GM21529 (cell line): ENCODE measurements at regions not wholly inside any gene's neighbourhood (a gene's known extent, or its start where the extent isn't known, plus 50 kb on each side); places are given as distances from the start of the nearest gene placed in this dataset.

Experiments used
- ATAC-seq: cut with Tn5 transposase; IDR thresholded peaks from one replicate; pipeline ENCODE4 v1.9.1; 2021; ENCODE audit not compliant: unreplicated experiment

DNA sequence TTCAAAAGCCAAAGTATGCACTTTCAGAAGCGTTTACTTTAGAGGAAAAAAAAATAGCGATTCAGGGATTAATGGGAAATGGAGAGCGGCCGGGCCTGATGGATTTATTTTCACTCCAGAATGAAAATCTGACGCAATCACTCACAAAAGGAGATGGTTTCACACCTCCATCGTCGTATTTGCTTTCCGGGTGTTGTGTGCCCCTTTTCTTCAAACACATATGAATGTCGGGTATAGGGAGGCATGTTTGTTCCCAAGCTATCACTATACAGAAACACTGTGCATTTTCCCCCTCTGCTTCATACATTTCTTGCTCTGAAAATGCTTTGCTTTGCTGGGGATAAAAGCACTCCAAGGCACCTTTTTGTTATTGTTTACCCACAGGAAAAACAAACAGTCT is 562.2 kb upstream of the ZFHX3 start:
- ATAC-seq, result no peak

DNA sequence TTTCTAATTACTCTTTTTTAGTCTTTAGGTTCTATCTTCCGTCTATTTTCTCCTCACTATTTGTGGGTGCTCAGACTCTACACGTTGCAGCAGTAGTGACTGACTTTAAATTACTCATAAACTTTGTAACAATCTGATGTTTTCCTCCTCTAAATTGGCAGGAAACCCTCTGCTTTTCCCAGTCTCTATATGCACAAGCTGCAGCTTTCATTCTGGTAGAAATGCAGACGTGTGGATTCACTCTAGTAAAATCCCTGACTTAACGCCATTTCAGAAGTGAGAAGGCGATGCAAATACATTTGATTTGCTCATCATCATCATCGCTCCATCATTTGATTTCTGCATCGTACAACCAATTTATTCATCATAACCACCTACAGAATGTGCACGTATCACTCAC is 561.0 kb upstream of the ZFHX3 start:
- no peak for ATAC-seq

DNA sequence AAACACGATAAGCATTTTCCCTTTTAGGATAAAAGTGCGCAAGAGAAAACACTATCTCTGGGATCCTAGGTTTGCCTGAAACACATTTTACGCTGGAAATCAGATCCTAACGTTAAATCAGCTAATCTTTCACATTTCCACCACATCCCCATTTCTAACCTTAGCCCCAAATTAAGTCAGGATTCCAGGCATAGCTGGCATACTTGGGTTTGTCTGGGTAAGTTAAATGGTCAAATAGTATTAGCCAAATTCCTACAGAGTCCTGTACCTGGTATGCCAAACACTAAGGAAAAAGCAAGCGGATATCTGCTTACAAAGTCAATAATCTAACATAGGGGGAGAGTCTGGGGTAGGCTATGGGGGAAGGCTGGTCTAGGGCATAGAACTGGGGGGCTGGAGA is 557.4 kb upstream of the ZFHX3 start:
- no peak for ATAC-seq

- peak; percentile 81 for ATAC-seq
Measured at GRCh38 chr16:73601911-73602310, 554.0 kb upstream of the ZFHX3 start.

GRCh38 chr16:73599870-73600269 is 551.9 kb upstream of the ZFHX3 start:
- ATAC-seq, result no peak

GRCh38 chr16:73599351-73599750 is 551.4 kb upstream of the ZFHX3 start:
- no peak for ATAC-seq

GRCh38 chr16:73584157-73584556 is 536.2 kb upstream of the ZFHX3 start:
- no peak for ATAC-seq

DNA sequence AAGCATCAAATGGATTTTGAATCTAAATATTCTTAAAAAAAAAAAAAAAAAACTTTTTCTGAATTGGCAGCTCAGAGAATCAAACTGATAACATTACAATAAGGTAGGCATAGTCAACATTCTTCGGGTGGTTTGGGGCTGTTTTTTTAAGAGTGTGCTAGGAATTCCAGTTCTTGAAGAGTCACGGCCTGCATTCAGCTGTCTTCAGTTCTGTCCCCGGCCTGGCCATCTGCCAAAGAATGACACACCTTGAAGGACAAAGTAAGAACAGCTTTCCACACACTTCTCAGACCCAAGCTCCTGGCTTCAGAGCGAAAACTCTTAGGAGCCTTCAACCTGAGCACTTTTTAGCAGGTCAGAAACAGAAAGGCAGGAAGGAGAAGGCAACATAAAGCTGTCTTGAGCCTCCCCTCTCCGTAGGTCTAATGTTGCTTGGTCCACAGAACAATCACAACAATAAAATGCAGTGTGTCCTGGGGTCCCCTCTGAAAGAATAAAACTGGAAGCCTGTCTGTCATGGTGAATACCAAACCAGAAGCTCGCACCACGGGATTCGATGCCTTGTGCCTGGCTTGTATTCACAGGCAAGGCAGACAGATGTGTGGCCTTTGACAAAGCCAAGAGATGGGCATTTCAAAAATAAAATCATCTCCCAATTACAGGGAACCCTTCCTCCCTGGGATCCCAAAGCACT is 524.4 kb upstream of the ZFHX3 start:
- no peak for ATAC-seq

DNA sequence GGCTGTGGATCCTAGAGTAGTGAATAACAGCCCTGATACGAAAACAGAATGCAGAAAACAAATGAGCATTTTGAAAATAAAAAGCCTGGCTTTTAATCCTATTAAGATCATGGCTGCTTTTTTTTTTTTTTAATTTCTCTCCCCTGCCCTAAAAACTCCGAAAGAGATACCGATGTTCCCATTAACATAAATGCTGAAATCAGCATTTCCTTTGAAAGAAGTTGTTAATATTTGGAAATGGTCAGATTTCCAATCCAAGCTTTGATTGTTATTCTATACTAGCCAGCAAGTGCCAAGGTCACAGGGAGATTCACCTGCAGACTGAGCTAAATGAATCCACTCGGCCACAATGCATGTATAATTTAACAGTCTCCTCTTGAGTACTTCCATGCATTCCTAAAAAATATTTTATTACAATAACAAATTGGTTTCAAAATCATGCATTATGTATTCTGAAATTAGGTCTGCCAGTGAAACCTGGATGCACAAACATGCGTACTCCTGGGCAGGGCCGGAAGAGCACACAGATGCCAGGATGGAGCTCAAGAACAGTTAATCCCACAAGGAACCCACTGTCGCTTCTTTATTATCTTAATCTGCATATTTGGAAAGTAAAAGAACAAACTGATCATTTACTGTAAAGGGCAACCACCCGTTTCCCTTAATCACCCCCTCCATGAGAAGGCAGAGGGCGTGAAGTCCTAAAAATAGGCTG is 521.5 kb upstream of the ZFHX3 start:
- no peak for ATAC-seq

GRCh38 chr16:73568769-73569168 is 520.8 kb upstream of the ZFHX3 start:
- ATAC-seq, result no peak

- ATAC-seq, result no peak
Measured at GRCh38 chr16:73565925-73566324, 518.0 kb upstream of the ZFHX3 start.

DNA sequence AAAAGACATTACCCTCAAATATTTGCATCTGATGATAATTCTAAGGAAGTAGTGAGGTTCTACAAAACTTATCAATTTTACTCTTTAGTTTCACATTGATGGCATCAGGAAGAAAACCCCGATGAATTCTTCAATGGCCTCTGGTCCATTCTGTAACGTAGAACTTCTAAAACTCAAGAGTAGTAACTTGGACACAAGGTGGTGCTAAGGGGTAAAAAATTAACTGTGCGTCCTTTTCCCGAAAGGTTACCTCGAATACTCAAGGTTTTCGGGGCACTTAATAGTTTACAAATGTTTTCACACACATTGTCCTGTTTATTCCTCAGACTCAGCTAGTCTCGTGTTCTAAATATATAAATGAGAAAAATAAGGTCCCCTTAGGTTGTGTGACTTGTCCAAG is 517.3 kb upstream of the ZFHX3 start:
- no peak for ATAC-seq

GRCh38 chr16:73563709-73564108 is 515.8 kb upstream of the ZFHX3 start:
- no peak for ATAC-seq

- no peak for ATAC-seq
Measured at GRCh38 chr16:73560497-73560896, 512.6 kb upstream of the ZFHX3 start.

- no peak for ATAC-seq
Measured at GRCh38 chr16:73558219-73558618, 510.3 kb upstream of the ZFHX3 start.

DNA sequence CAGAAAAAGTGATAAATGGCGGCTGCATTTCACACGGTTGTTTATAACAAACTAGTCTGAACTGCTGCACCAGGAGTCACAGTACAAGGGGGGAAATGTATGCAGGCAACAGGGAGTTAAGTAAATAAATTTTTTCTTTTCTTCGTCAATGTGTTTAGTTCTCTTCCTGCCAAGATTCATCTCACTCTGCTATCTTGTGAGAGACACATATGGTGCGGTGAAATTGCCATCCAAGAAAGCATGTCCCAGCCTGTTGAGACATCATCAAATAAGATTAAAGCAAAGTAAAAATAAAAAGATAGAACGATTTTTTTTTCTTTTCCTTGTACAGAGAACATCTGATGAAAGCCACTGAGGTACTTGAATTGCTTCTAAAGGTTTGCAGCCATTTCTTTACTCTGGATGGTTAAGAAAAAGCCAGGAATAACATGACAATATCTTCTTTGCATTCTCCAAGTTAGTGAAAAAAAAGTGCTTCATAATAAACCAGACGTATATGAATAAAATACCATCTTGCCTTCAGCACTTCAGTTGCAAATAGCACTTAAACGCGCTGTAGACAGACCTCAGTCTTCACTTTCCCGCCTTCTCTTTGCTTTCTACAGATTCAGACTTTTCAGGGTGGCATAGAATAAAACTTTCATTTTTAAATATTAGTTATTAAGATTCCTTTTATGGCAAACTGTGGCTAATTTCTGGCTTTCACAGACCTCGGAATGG is 506.2 kb upstream of the ZFHX3 start:
- no peak for ATAC-seq

DNA sequence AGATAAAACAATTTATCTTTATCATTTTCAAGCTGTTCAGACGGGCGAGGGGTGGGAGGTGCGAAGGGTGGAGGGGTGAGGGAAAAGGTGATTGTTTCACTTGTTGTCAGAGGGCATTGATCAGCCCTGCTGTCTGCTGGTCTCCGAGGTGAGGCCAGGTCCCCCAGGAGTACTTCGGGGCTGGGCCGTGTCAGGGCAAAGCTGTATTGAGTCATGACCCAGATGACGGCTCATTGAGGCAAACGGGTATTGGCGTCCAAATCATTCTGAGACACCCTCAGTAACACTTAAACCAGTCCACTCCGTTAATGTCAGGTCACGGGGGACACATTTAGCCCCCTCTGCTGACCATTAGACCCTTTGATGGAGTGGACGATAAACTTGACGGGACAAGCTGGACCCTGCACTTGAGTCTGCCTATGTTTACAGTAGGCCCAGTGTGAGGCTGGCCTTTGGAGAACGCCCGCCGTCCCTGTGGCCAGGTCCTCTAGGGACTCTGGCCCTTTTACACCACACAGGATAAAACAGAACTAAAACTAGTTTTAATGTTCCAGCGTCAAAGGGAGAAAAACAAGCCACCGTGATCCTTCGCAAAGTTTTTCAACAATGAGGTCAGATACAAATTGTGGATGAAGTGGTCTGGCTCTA is 502.2 kb upstream of the ZFHX3 start:
- no peak for ATAC-seq

DNA sequence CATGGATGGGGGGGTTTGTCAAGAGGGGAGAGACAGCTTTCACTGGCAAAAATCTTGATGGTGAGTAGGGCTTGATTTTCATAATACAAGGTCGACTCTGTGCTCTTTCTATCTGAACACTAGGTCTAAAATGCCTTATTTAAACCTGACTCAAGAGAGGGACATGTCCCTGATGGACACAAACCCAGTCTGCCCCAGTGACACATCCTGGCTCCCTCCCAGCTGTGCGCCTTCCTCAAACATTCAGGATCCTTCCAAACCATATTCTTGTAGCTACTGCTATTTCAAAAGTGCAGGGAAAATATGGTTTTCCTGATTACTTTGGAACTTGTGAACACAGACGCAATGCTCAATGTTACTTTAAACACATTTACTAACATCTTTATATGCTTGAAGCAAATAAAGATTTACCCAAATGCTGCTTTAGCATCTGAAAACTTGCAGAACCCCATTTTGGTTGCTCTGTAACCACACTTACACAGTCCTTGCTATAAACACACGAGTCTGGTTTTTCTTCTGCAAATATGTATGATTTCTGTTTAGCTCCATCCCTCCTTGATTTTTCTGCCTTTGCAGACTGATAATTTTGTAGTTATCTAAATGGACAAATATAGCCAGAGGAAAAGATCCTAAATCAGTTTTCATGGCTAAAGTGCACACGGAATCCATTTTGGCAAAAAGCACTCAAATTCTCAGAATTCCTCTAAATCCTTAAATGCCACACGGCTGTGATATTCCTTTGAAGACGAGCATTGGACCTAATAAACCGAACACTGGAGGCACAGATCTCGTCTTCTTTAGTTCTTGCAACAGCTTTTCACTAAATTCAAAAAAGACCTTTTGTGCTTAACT is 499.9 kb upstream of the ZFHX3 start:
- ATAC-seq, result no peak

GRCh38 chr16:73546341-73546845 is 498.5 kb upstream of the ZFHX3 start:
- ATAC-seq, result no peak

DNA sequence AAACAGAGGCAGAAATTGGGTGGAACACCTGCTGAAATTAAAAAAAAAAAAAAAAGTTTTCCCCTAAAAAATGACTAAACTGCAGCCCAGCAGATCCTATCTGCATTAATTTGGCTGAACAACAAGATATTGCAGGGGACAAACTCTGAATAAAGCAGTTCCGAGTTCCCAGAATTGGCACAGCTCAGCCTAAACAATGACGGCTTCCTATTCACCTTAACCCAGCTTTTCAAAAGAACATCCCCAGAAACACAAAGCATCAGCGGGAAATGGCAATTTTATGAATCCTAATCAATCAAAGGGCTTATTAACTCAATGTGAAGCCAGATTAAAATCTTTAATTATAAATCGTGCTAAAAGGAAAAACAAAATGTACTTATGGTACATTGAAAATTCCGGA is 497.8 kb upstream of the ZFHX3 start:
- no peak for ATAC-seq

GRCh38 chr16:73545290-73545689 is 497.4 kb upstream of the ZFHX3 start:
- ATAC-seq, result no peak
